ENCODE measurements at regions not wholly inside any gene's neighbourhood (a gene's known extent, or its start where the extent isn't known, plus 50 kb on each side); places are given as distances from the start of the nearest gene placed in this dataset.
"Not testable (repeated sequence)": the region's sequence is repeated elsewhere in the genome, so short reads cannot be mapped to it uniquely, and the experiment has no call there.

DNA sequence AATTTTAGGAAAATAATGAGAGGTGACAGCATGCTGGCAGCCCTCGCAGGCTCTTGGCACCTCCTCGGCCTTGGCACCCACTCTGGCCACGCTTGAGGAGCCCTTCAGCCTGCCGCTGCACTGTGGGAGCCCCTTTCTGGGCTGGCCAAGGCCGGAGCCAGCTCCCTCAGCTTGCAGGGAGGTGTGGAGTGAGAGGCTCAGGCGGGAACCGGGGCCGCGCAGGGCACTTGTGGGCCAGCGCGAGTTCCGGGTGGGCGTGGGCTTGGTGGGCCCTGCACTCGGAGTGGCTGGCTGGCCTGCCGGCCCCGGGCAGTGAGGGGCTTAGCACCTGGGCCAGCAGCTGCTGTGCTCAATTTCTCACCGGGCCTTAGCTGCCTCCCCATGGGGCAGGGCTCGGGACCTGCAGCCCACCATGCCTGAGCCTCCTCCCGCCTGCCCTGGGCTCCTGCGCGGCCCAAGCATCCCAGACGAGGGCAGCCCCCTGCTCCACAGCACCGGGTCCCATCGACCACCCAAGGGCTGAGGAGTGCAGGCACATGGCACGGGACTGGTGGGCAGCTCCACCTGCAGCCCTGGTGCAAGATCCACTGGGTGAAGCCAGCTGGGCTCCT lies 299.3 kb upstream of the MDFIC2 start:
- H3K9me3 Mint-ChIP-seq (ENCODE audit: low read depth); H3K27me3 Mint-ChIP-seq; DNase-seq; H3K27ac Mint-ChIP-seq; H3K36me3 Mint-ChIP-seq; H3K4me3 Mint-ChIP-seq; CTCF ChIA-PET; H3K4me1 Mint-ChIP-seq; ATAC-seq: not testable (repeated sequence)

DNA sequence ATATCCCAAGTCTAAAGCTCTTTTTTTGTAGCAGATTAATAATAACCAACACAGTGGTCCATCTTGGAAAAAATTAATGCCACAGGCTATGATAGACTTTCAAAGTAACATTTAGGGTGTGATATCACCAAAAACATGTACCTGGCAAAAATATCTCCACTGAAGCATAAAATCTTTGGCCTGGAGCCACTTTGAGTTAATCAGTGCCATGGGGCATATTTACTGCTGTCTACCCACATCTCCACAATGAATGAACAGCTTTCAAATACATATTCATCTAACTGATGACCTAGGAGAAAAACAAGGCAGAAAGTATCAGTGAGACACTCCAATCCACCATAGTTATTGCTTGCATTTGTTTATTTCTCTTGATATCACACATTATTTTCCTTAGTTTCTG lies 296.0 kb upstream of the MDFIC2 start:
- Mint-ChIP-seq H3K27ac (no peak overlapping the region), H3K4me1 (peaks cover under 1% of the 10 kb centered on the region), H3K4me3 (no peak overlapping the region), H3K36me3 (no peaks in the 10 kb centered on the region), H3K9me3 (ENCODE audit: low read depth) (no peaks in the 10 kb centered on the region), H3K27me3 (peaks cover 6% of the 10 kb centered on the region)
- CTCF ChIA-PET, result no interaction called here
- ATAC-seq, result no peak
- DNase-seq, result no peak

DNA sequence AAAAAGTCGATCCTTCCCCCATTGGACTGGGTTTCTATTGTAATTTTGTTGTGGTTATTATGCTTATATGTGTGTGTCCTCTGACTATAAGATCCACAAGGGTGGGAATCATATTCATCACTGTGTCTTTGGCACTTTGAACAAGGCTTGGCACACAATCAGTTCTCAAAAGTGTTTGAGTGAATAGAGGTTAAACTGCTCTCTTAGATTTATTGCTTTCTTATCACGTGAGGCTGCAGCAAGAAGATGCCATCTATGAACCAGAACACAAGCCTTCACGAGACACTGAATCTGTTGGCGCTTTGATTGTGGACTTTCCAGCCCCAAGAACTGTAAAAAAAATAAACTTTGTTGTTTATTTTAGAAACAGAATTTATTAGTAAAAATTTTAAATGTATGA lies 295.0 kb upstream of the MDFIC2 start:
- Mint-ChIP-seq H3K36me3 (no peaks in the 10 kb centered on the region), H3K4me1 (peaks cover 5% of the 10 kb centered on the region), H3K9me3 (ENCODE audit: low read depth) (no peaks in the 10 kb centered on the region), H3K27ac (no peak overlapping the region), H3K4me3 (no peak overlapping the region), H3K27me3 (peaks cover 6% of the 10 kb centered on the region)
- no peak for DNase-seq
- ATAC-seq, result no peak
- CTCF ChIA-PET, result no interaction called here

DNA sequence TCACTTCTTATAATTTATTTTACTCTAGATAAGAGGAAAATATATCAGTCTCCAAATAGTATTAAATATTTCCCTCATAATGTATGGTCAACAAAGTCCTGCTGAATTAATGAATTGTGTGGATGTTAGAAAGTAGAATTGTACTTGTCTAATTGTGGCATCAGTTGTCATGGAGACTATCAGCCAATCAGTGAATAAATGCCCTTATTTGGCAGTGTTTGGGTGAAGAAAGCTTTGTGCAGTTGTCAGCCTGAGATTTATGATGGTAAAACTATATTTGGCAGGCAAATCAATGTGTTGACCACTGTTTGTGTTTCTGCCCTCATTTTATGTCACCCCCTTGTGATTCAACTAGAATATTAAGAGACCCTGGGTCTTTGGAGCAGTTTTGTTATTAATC lies 293.6 kb upstream of the MDFIC2 start:
- ATAC-seq (no peak), DNase-seq (no peak)
- CTCF ChIA-PET, result no interaction called here
- no peak overlapping the region for H3K4me3 Mint-ChIP-seq
- H3K9me3 Mint-ChIP-seq (ENCODE audit: low read depth), result no peaks in the 10 kb centered on the region
- H3K4me1 Mint-ChIP-seq, result peaks cover 5% of the 10 kb centered on the region
- no peak overlapping the region for H3K27ac Mint-ChIP-seq
- H3K36me3 Mint-ChIP-seq, result no peaks in the 10 kb centered on the region
- peaks cover 11% of the 10 kb centered on the region for H3K27me3 Mint-ChIP-seq

DNA sequence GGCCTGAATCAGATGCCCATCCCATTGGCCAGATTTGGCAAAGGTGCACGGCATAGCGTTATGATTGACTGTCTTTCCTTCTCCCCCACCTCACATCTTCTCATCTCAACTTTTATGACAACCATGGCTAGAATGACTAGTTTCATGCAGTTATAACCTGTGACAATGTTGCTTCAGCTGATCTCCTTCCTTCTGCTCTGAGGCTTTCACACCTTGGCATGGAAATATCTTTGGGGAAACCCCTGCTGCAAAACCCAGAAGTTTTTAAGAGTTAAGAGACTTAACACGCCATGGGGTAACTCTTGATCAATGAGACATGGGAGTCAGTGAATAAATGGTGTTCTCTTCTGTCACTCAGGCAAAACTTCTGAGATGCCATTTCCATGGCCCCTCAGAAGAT lies 290.7 kb upstream of the MDFIC2 start:
- H3K4me1 Mint-ChIP-seq, result peaks cover 5% of the 10 kb centered on the region
- ATAC-seq, result peak; percentile 30
- no peaks in the 10 kb centered on the region for H3K36me3 Mint-ChIP-seq
- no peak overlapping the region for H3K4me3 Mint-ChIP-seq
- CTCF ChIA-PET, result no interaction called here
- peaks cover 16% of the 10 kb centered on the region for H3K27me3 Mint-ChIP-seq
- no peak for DNase-seq
- H3K27ac Mint-ChIP-seq, result no peak overlapping the region
- H3K9me3 Mint-ChIP-seq (ENCODE audit: low read depth), result no peaks in the 10 kb centered on the region

DNA sequence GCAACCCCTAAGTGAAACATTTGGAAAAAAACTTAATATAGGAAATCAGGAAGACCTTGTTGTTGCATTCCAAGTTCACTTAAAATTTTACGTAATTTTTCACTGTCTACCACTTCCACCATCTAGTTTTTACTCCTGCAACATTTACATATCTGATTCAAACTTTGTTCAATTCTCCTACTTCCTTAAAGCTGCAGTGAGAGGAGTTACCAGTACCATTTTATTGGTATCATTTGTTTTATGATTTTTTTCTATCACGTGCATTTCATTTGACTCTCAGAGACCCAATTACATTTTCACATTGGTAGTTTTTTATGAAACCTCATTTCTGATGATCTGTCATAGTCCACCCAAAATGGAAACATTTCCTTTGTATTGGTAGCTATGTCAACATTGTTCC lies 284.9 kb upstream of the MDFIC2 start:
- Mint-ChIP-seq H3K27ac (no peak overlapping the region), H3K4me3 (no peak overlapping the region), H3K36me3 (no peaks in the 10 kb centered on the region), H3K4me1 (no peaks in the 10 kb centered on the region), H3K9me3 (ENCODE audit: low read depth) (no peaks in the 10 kb centered on the region), H3K27me3 (peaks cover 17% of the 10 kb centered on the region)
- DNase-seq (no peak), ATAC-seq (no peak)
- CTCF ChIA-PET, result no interaction called here

DNA sequence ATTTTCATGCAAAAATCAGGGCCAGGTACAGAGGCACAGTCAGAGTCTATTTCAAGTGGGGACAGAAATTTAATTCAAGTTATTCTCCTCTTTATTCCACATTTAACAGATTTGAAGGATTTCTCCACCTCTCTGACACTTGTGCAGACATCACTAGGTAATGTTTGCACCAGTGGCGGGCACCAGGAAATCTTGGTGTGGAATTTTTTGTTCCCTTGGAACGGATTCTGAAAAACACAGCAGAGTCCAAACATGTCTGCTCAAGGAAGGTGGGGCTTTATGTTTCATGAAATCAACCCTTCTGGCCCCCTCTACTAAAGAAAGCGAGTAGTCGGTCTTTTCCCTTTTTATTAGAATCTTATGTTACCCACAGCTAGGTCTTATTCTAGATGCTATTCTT lies 271.2 kb upstream of the MDFIC2 start:
- CTCF ChIA-PET, result no interaction called here
- Mint-ChIP-seq H3K4me1 (no peaks in the 10 kb centered on the region), H3K4me3 (no peak overlapping the region), H3K9me3 (ENCODE audit: low read depth) (no peaks in the 10 kb centered on the region), H3K36me3 (no peaks in the 10 kb centered on the region), H3K27me3 (peaks cover 12% of the 10 kb centered on the region), H3K27ac (no peak overlapping the region)
- ATAC-seq, result no peak
- no peak for DNase-seq

DNA sequence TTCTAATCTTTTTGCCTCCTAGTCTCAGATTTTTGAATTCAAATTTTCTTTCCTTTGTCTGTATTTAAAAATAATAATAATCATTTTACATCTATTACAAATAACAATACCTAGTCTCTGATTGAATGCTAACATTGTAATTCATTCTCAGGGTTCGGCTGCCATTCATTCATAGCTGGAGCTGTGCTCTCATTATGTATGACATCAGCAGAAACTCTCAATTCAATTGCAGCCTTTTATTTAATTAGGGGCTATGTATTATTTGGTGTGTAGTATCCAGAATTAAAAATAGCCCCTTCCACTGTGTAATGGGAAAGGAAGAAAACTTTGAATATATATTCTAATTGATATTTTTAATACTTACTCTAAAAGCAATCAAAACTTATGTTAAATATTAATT lies 270.4 kb upstream of the MDFIC2 start:
- no peak overlapping the region for H3K27ac Mint-ChIP-seq
- H3K9me3 Mint-ChIP-seq (ENCODE audit: low read depth), result no peaks in the 10 kb centered on the region
- CTCF ChIA-PET, result no interaction called here
- DNase-seq, result no peak
- H3K4me1 Mint-ChIP-seq, result no peaks in the 10 kb centered on the region
- H3K27me3 Mint-ChIP-seq, result peaks cover 12% of the 10 kb centered on the region
- H3K36me3 Mint-ChIP-seq, result no peaks in the 10 kb centered on the region
- no peak for ATAC-seq
- H3K4me3 Mint-ChIP-seq, result no peak overlapping the region

DNA sequence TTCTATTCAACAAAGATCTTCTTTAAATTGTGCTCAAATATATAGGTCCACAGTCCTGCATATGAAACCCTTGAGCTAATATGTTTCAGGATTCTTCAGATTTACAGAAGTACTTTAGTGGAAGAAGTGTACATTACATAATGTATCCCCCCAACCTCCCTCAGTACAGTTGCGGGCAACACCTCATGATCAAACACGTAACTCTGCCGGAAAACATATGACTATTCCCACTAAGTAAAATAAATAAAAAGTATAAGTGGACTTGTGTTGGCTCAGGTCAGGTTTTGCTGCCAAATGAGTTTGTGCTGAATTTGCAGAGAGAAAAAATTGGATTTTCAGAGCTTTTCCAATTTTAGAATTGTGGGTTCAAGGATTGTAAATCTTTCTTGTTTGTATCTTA lies 267.6 kb upstream of the MDFIC2 start:
- Mint-ChIP-seq H3K27ac (no peak overlapping the region), H3K27me3 (peaks cover 19% of the 10 kb centered on the region), H3K4me1 (no peaks in the 10 kb centered on the region), H3K36me3 (no peaks in the 10 kb centered on the region), H3K4me3 (no peak overlapping the region), H3K9me3 (ENCODE audit: low read depth) (no peaks in the 10 kb centered on the region)
- no peak for DNase-seq
- CTCF ChIA-PET, result no interaction called here
- no peak for ATAC-seq

DNA sequence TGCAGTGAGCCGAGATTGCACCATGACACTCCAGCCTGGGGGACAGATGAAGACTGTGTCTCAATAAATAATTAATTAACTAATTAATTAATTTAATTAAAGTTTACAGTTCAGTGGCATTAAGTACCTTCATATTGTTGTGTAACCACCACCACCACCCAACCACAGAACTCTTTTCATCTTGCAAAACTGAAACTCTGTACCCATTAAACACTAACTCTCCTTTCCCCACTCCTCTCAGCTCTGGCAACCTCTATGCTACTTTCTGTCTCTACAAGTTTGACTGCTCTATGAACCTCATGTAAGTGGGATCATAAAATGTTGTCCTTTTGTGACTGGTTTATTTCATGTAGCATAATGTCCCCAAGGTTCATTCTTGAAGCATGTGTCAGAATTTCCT lies 259.3 kb upstream of the MDFIC2 start:
- H3K4me3 Mint-ChIP-seq, result no peak overlapping the region
- ATAC-seq, result no peak
- peaks cover 14% of the 10 kb centered on the region for H3K27me3 Mint-ChIP-seq
- DNase-seq, result no peak
- no peak overlapping the region for H3K27ac Mint-ChIP-seq
- H3K36me3 Mint-ChIP-seq, result no peaks in the 10 kb centered on the region
- no peaks in the 10 kb centered on the region for H3K9me3 Mint-ChIP-seq (ENCODE audit: low read depth)
- CTCF ChIA-PET, result no interaction called here
- H3K4me1 Mint-ChIP-seq, result no peaks in the 10 kb centered on the region

DNA sequence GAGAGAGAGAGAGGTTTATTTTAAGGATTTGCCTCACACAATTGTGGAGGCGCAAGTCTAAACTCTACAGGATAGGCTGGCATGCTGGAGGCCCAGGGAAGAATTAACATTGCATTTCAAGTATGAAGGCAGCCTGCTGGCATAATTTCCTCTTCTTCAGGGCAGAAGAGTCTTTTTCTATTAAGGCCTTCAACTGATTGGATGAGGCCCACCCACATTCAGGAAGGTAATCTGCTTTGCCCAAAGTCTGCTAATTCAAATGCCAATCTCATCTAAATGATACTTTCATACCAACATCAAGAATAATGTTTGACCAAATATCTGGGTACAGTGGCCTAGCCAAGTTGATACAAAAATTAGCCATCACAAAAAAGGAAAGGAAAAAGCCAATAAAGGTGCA lies 258.1 kb upstream of the MDFIC2 start:
- Mint-ChIP-seq H3K4me3 (no peak overlapping the region), H3K4me1 (no peaks in the 10 kb centered on the region), H3K9me3 (ENCODE audit: low read depth) (no peaks in the 10 kb centered on the region), H3K27ac (no peak overlapping the region), H3K27me3 (peaks cover 10% of the 10 kb centered on the region), H3K36me3 (no peaks in the 10 kb centered on the region)
- CTCF ChIA-PET, result no interaction called here
- ATAC-seq (no peak), DNase-seq (no peak)

DNA sequence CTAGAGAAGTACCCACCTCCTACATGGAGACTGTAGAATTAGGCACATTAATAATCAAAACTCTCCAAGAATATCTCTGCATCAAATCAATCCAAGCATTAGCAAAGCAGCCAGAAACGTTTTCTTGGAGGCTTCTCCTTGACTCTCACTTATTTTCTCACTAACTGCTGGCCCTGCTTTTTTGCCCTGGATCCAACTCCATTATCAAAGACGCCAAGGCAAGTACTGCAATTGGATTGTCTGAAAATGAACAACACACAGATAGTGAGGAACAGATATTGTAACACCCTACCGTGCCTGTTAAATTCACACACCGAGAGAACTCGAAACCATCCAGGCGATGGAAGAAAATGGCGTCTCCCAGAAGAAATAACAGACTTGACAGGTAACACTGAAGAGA lies 256.2 kb upstream of the MDFIC2 start:
- Mint-ChIP-seq H3K4me3 (no peak overlapping the region), H3K27ac (no peak overlapping the region), H3K27me3 (peaks cover 8% of the 10 kb centered on the region), H3K4me1 (no peaks in the 10 kb centered on the region), H3K9me3 (ENCODE audit: low read depth) (no peaks in the 10 kb centered on the region), H3K36me3 (no peaks in the 10 kb centered on the region)
- no peak for ATAC-seq
- CTCF ChIA-PET, result no interaction called here
- DNase-seq, result no peak

DNA sequence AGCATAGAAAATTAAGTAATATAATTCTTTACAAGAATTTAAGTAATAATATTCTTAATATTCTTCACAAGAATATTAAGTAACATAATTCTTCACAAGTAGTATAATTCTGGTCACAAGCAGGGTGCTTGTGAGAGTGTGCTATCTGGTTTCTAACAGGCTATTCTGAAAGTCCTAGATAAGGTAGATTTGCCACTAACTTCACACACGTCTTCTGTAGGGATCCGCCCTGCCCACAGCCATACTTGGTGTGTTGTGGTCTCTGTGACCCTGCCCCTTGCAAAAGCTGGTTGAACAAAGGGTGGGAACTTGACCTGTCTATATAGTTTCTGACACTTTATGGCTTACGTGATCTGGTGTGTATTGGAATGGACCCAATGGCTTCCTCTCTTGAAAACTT lies 253.4 kb upstream of the MDFIC2 start:
- Mint-ChIP-seq H3K4me1 (no peaks in the 10 kb centered on the region), H3K27ac (no peak overlapping the region), H3K36me3 (no peaks in the 10 kb centered on the region), H3K9me3 (ENCODE audit: low read depth) (no peaks in the 10 kb centered on the region), H3K4me3 (no peak overlapping the region), H3K27me3 (peaks cover 13% of the 10 kb centered on the region)
- DNase-seq (no peak), ATAC-seq (no peak)
- CTCF ChIA-PET, result interaction anchor here (1.1 kb wide), 1 partner anchor 15 kb away, joined by 3 read pairs; no protein-coding TSS in a partner anchor

DNA sequence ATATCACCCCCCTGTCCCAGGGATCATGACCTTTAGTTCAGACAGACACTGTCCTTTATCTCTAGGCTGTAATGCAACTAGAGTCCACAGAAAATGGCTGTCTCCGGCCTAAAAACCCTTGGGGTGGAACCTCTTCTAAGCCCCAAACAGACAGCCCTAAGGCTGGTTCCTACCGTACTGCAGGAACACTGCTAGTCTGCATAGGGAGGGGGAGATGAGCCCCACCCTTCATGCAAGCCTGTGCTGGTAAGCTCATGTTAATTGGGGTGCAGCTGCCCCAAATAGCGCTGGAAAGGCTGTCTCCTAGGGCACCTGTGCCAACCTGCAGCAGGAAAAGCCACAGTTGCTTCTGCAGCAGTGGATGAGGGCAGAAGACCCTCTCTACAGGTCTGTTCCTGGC lies 252.1 kb upstream of the MDFIC2 start:
- H3K36me3 Mint-ChIP-seq, result no peaks in the 10 kb centered on the region
- no peak overlapping the region for H3K4me3 Mint-ChIP-seq
- DNase-seq (no peak), ATAC-seq (no peak)
- H3K27ac Mint-ChIP-seq, result no peak overlapping the region
- H3K9me3 Mint-ChIP-seq (ENCODE audit: low read depth), result no peaks in the 10 kb centered on the region
- peaks cover 13% of the 10 kb centered on the region for H3K27me3 Mint-ChIP-seq
- CTCF ChIA-PET, result no interaction called here
- no peaks in the 10 kb centered on the region for H3K4me1 Mint-ChIP-seq

DNA sequence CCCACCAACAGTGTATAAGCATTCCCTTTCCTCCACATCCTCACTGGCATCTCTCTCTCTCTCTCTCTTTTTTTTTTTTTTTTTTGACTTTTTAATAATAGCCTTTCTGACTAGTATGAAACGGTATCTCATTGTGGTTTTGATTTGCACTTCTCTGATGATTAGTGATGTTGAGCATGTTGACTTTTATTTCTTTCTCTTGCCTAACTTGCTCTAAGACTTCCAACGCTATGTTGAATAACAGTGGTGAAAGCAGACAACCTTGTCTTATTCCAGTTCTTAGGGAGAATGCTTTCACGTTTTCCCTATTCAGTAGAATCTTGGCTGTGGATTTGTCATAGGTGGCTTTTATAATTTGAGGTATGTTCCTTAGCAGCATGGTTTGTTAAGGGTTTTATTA lies 249.4 kb upstream of the MDFIC2 start:
- Mint-ChIP-seq H3K9me3 (ENCODE audit: low read depth) (no peaks in the 10 kb centered on the region), H3K27ac (no peak overlapping the region), H3K27me3 (peaks cover 20% of the 10 kb centered on the region), H3K4me3 (no peak overlapping the region), H3K4me1 (no peaks in the 10 kb centered on the region), H3K36me3 (no peaks in the 10 kb centered on the region)
- ATAC-seq (no peak), DNase-seq (no peak)
- CTCF ChIA-PET, result no interaction called here
